EH (cell line): ENCODE measurements at regions not wholly inside any gene's neighbourhood (a gene's known extent, or its start where the extent isn't known, plus 50 kb on each side); places are given as distances from the start of the nearest gene placed in this dataset.

ENCODE experiments used
- DNase-seq: peaks from one replicate; pipeline ENCODE4 v3.0.0-alpha.2; 2015; ENCODE audit warnings: low read depth

DNA sequence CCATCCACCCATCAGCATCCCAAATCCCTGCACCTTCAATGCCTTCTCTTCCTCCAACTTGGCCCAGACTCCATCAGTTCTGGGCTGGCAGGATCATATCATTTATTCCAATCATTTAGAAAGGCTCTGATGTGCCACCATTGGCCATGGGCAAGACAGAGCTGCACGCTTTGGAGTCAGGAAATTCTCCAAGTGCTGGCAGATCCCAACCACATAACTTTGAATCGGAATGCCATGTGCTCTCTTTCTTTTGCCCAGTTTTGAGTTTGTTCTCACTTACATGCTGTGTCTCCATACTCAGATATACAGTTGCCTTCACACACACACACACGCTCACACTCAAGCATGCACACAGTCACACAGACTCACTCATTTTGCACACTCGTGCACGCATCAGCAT, 85.7 kb upstream of the GHITM start:
- DNase-seq = no peak

DNA sequence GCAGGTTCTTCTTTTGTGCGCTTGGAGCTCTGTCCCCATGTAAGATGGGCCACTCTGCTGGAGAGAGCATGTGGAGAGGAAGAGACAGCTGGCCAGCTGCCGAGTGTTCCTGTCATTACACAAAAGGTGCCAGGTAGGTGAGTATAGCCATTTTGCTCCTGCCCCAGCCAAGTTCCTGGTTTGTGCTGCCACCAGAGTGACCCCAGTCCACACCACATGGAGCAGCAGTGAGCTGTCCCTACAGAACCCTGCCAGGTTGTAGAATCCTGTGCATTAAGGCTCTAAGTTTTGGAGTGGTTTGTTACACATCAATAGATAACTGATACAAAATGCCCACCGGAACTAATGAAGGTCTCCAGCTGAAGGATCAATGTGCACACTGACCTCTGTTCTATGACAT, 84.6 kb upstream of the GHITM start:
- no peak for DNase-seq

DNA sequence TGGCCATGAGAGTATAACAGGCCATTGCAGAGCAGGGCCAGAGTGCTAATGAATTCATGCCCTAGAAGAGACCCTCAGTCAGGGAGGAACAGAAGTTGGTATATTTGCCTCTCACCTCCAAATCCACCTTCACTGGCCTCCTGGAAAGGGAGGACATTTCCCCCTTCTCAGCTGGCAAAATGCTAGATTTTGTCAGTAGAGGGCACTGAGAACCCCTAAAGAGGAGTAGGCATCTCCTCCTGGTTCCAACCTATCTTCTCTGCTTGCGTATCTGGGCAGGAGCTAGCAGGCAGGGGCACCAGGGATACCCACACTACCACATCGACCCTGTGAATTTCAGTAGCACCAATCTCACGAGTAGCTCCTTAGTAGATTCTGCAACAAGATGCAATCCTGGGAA, 79.8 kb upstream of the GHITM start:
- peak; percentile 1 for DNase-seq

DNA sequence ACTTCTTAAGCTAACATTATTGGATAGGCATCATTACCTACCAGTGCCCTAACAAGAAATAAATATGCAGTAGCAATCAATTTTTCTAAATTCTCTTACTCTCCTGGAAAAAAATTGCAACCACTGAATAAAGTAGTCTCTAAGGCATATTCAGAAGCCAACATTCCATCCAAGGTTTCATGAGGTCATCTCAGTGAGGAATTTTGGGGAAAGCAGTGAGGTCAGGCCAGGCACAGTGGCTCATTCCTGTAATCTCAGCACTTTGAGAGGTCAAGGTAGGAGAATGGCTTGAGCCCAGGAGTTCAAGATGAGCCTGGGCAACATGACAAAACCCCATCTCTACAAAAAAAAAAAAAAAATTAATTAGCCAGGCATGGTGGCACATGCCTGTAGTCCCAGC, 75.9 kb upstream of the GHITM start:
- DNase-seq = no peak

- no peak for DNase-seq
Measured at GRCh38 chr10:84065804-84066601, 73.3 kb upstream of the GHITM start.

GRCh38 chr10:84074521-84074920, 64.8 kb upstream of the GHITM start:
- no peak for DNase-seq

GRCh38 chr10:84075226-84076046, 63.9 kb upstream of the GHITM start:
- no peak for DNase-seq

DNA sequence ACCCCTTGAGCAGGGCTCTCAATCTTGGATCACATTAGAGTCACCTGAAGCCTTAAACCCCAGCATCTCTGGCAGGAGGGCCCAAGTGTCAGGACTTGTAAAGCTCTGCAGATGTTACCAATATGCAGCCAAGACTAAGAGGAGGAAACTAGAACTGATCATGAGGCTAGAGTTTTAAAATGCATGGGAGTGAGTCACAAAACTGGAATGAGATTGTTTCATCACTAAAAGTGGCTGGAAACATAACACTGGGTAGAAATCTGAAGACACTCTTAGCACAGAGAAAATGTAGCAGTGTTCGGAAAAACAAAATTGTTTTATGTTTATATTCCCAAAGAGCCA, 63.3 kb upstream of the GHITM start:
- peak; percentile 77 for DNase-seq

- peak; percentile 38 for DNase-seq
Measured at GRCh38 chr10:84076540-84077195, 62.6 kb upstream of the GHITM start.

DNA sequence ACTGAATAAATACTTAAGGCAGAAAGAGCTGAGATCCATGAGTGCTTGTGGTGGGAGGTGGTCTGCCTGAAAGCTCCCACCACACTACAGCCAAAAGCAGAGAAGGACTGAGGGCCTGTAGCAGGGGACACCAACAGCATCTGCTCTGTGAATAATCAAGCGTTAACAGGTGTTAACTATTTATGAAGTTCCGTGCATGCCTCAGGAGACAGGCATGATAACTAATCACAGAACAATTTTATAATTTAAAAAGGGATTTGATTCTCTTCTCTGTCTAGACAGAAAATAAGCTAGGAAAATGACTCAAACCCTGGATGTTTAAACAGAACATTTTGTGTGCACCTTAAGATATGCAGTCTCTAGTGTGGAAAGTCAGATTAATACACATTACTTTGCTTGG, 61.5 kb upstream of the GHITM start:
- DNase-seq = no peak

DNA sequence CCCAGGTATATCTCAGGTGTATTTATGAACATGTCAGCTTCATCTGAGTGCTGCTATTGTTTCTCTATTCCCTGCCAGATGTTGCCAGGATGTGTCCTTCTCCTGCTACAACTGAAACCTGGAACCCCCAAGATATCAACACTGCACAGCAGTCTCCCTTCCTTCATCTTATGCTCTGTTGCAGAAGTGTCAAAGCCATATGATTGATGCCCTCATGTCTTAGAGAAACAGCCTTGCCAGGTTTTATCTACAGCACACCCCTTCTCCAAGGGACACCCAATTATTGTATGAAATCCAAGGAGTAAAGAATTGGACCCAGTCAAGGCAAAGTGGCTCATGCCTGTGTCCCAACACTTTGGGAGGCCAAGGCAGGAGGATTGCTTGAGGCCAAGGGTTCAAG, 60.5 kb upstream of the GHITM start:
- no peak for DNase-seq

- no peak for DNase-seq
Measured at GRCh38 chr10:84084342-84084741, 55.0 kb upstream of the GHITM start.

GRCh38 chr10:84087202-84087601, 52.1 kb upstream of the GHITM start:
- DNase-seq = no peak

- no peak for DNase-seq
Measured at GRCh38 chr10:84088626-84089025, 50.7 kb upstream of the GHITM start.

- no peak for DNase-seq
Measured at GRCh38 chr10:84089162-84089561, 50.1 kb upstream of the GHITM start.
